ENCODE measurements at regions not wholly inside any gene's neighbourhood (a gene's known extent, or its start where the extent isn't known, plus 50 kb on each side); places are given as distances from the start of the nearest gene placed in this dataset.

GRCh38 chr7:52257890-52258289, 777.5 kb upstream of the POM121L12 start:
- no peaks in the 10 kb centered on the region for H3K4me1 Mint-ChIP-seq (ENCODE audit: low read depth, unreplicated experiment)
- no peak overlapping the region for H3K27ac Mint-ChIP-seq (ENCODE audit: unreplicated experiment)
- DNase-seq = no peak
- peaks cover 14% of the 10 kb centered on the region for H3K9me3 Mint-ChIP-seq (ENCODE audit: unreplicated experiment)
- no peaks in the 10 kb centered on the region for H3K36me3 Mint-ChIP-seq (ENCODE audit: insufficient read depth, unreplicated experiment)
- intact Hi-C loops (cut with micrococcal nuclease; ENCODE audit: unreplicated experiment) = no loop called here
- POLR2A ChIA-PET = no interaction called here
- H3K4me1 ChIP-seq = peaks cover 6% of the 10 kb centered on the region; the same call in 1 of the 2 replicates
- CTCF ChIA-PET = no interaction called here
- H3K27me3 ChIP-seq (replicated peaks; ENCODE audit: control insufficient read depth, insufficient read depth, low read length) = no peaks in the 10 kb centered on the region
- no peak overlapping the region for H3K4me3 Mint-ChIP-seq (ENCODE audit: unreplicated experiment)
- no TSS peak for BruUV-seq (replicated peaks)
- H3K27me3 Mint-ChIP-seq (ENCODE audit: insufficient read depth, unreplicated experiment) = no peaks in the 10 kb centered on the region
- H3K4me3 ChIP-seq (ENCODE audit: low read depth, low read length) = no peak overlapping the region
- H3K9me3 ChIP-seq = no peaks in the 10 kb centered on the region
- no peak for TF ChIP-seq CTCF (IDR thresholded peaks at IDR 0.05; ENCODE audit: insufficient read depth in 1 of 2, low read depth in 1 of 2, low read length in 1 of 2, severe bottlenecking in 1 of 2, unreplicated experiment in 1 of 2)
- no peaks in the 10 kb centered on the region for H3K36me3 ChIP-seq (ENCODE audit: control insufficient read depth, insufficient read depth, low read length)

- Histone ChIP-seq H3K27me3 (replicated peaks; ENCODE audit: control insufficient read depth, insufficient read depth, low read length) (no peaks in the 10 kb centered on the region), H3K4me1 (no peaks in the 10 kb centered on the region), H3K4me3 (ENCODE audit: low read depth, low read length) (no peak overlapping the region), H3K9me3 (no peaks in the 10 kb centered on the region), H3K36me3 (ENCODE audit: control insufficient read depth, insufficient read depth, low read length) (no peaks in the 10 kb centered on the region)
- CTCF ChIA-PET = no interaction called here
- POLR2A ChIA-PET = no interaction called here
- intact Hi-C loops (cut with micrococcal nuclease; ENCODE audit: unreplicated experiment) = no loop called here
- BruUV-seq (replicated peaks) = no TSS peak
- no peak overlapping the region for H3K4me3 Mint-ChIP-seq (ENCODE audit: unreplicated experiment)
- no peak for DNase-seq
- H3K27me3 Mint-ChIP-seq (ENCODE audit: insufficient read depth, unreplicated experiment) = no peaks in the 10 kb centered on the region
- no peaks in the 10 kb centered on the region for H3K4me1 Mint-ChIP-seq (ENCODE audit: low read depth, unreplicated experiment)
- no peak overlapping the region for H3K27ac Mint-ChIP-seq (ENCODE audit: unreplicated experiment)
- TF ChIP-seq CTCF (IDR thresholded peaks at IDR 0.05; ENCODE audit: insufficient read depth in 1 of 2, low read depth in 1 of 2, low read length in 1 of 2, severe bottlenecking in 1 of 2, unreplicated experiment in 1 of 2) = no peak
- peaks cover 10% of the 10 kb centered on the region for H3K9me3 Mint-ChIP-seq (ENCODE audit: unreplicated experiment)
- H3K36me3 Mint-ChIP-seq (ENCODE audit: insufficient read depth, unreplicated experiment) = no peaks in the 10 kb centered on the region
These were observed 780.9 kb upstream of the POM121L12 start for GRCh38 chr7:52254396-52255010.

GRCh38 chr7:52253953-52254352, 781.5 kb upstream of the POM121L12 start:
- intact Hi-C loops (cut with micrococcal nuclease; ENCODE audit: unreplicated experiment) = no loop called here
- H3K4me3 ChIP-seq (ENCODE audit: low read depth, low read length) = no peak overlapping the region
- H3K27me3 ChIP-seq (replicated peaks; ENCODE audit: control insufficient read depth, insufficient read depth, low read length) = no peaks in the 10 kb centered on the region
- H3K9me3 ChIP-seq = no peaks in the 10 kb centered on the region
- no peaks in the 10 kb centered on the region for H3K36me3 Mint-ChIP-seq (ENCODE audit: insufficient read depth, unreplicated experiment)
- no peak for TF ChIP-seq CTCF (IDR thresholded peaks at IDR 0.05; ENCODE audit: insufficient read depth in 1 of 2, low read depth in 1 of 2, low read length in 1 of 2, severe bottlenecking in 1 of 2, unreplicated experiment in 1 of 2)
- H3K36me3 ChIP-seq (ENCODE audit: control insufficient read depth, insufficient read depth, low read length) = no peaks in the 10 kb centered on the region
- BruUV-seq (replicated peaks) = no TSS peak
- no peak overlapping the region for H3K27ac Mint-ChIP-seq (ENCODE audit: unreplicated experiment)
- no peaks in the 10 kb centered on the region for H3K4me1 ChIP-seq
- no peak overlapping the region for H3K4me3 Mint-ChIP-seq (ENCODE audit: unreplicated experiment)
- CTCF ChIA-PET = no interaction called here
- peaks cover 10% of the 10 kb centered on the region for H3K9me3 Mint-ChIP-seq (ENCODE audit: unreplicated experiment)
- no peak for DNase-seq
- no peaks in the 10 kb centered on the region for H3K4me1 Mint-ChIP-seq (ENCODE audit: low read depth, unreplicated experiment)
- POLR2A ChIA-PET = no interaction called here
- no peaks in the 10 kb centered on the region for H3K27me3 Mint-ChIP-seq (ENCODE audit: insufficient read depth, unreplicated experiment)

All from Caco-2 (cell line).